PC-9 (cell line): ENCODE measurements at regions not wholly inside any gene's neighbourhood (a gene's known extent, or its start where the extent isn't known, plus 50 kb on each side); places are given as distances from the start of the nearest gene placed in this dataset.

Experiments used
- BruUV-seq: library from RNA; stranded (reverse); fragments of 400-500 nt; replicated peaks from 2 replicates; lab custom pipeline; 2021; lab: Mats Ljungman, UMichigan
- CTCF ChIA-PET: fragments of 300-600 bp; sonication (Branson Sonifier 250); formaldehyde crosslinking; loops from one replicate; lab custom pipeline; 2022; ENCODE audit warnings: antibody characterized with exemption; lab: Charles Lee
- POLR2A ChIA-PET: fragments of 300-600 bp; sonication (Branson Sonifier 250); formaldehyde crosslinking; loops from one replicate; lab custom pipeline; 2022; ENCODE audit warnings: antibody characterized with exemption; ENCODE audit not compliant: unreplicated experiment; lab: Charles Lee
- DNase-seq, 2 experiments: peaks; one replicate each; pipeline versions ENCODE4 v3.0.0 to v3.0.0-alpha.2; 2015 to 2022; ENCODE audit warnings: mixed read lengths in 1 of 2
- H2AFZ ChIP-seq: fragments of 200-600 bp; sonication (generic); 2 replicates; pipeline ENCODE4 v1.8.1; 2017; ENCODE audit warnings: antibody characterized with exemption
- H3F3A ChIP-seq: fragments of 200-600 bp; sonication (generic); 2 replicates; pipeline ENCODE4 v1.8.1; 2017; ENCODE audit warnings: antibody characterized with exemption, mild to moderate bottlenecking, low read depth; ENCODE audit not compliant: insufficient read depth
- H3K27ac ChIP-seq: fragments of 200-600 bp; sonication (generic); 2 replicates; pipeline ENCODE4 v1.6.1; 2016; ENCODE audit warnings: mixed run types
- H3K27me3 ChIP-seq: fragments of 200-600 bp; sonication (generic); 2 replicates; pipeline ENCODE4 v1.6.1; 2016; ENCODE audit warnings: low read depth, mixed run types; ENCODE audit not compliant: insufficient read depth
- H3K36me3 ChIP-seq: fragments of 200-600 bp; sonication (generic); 2 replicates; pipeline ENCODE4 v1.6.1; 2016; ENCODE audit warnings: low read depth, mixed run types
- H3K4me1 ChIP-seq: fragments of 200-600 bp; sonication (generic); replicated peaks from 2 replicates; pipeline ENCODE4 v1.6.1; 2016; ENCODE audit warnings: mixed run types; ENCODE audit not compliant: insufficient read depth
- H3K4me2 ChIP-seq: fragments of 200-600 bp; sonication (generic); 2 replicates; pipeline ENCODE4 v1.6.1; 2017; ENCODE audit warnings: mixed run types
- H3K4me3 ChIP-seq: fragments of 200-600 bp; sonication (generic); 2 replicates; pipeline ENCODE4 v1.6.1; 2016; ENCODE audit warnings: mixed run types
- H3K79me2 ChIP-seq: fragments of 200-600 bp; sonication (generic); 2 replicates; pipeline ENCODE4 v1.6.1; 2017; ENCODE audit warnings: low read depth, mixed run types
- H3K9me2 ChIP-seq: fragments of 200-600 bp; sonication (generic); 2 replicates; pipeline ENCODE4 v1.8.1; 2017; ENCODE audit warnings: mild to moderate bottlenecking; ENCODE audit not compliant: insufficient read depth
- H3K9me3 ChIP-seq: fragments of 200-600 bp; sonication (generic); 2 replicates; pipeline ENCODE4 v1.8.1; 2016; ENCODE audit warnings: low read depth; ENCODE audit not compliant: insufficient read depth
- H4K20me1 ChIP-seq: fragments of 200-600 bp; sonication (generic); 2 replicates; pipeline ENCODE4 v1.8.1; 2017; ENCODE audit not compliant: insufficient read depth
- EZH2 ChIP-seq: fragments of 200-600 bp; sonication (generic); IDR thresholded peaks from 2 replicates; pipeline ENCODE4 v1.8.0; 2017; ENCODE audit warnings: antibody characterized with exemption, low read depth
- intact Hi-C: fragments of 100-400 bp; cut with micrococcal nuclease; formaldehyde crosslinking; loops from one replicate; pipeline ENCODE4 v1.10.0; 2022; ENCODE audit not compliant: unreplicated experiment
- TF ChIP-seq, protein P1 (sequence below): fragments of 200-600 bp; sonication (generic); conservative IDR thresholded peaks from 2 replicates; pipeline ENCODE4 v1.6.1; 2017; ENCODE audit warnings: mixed run types, antibody characterized with exemption, mild to moderate bottlenecking, moderate library complexity

DNA sequence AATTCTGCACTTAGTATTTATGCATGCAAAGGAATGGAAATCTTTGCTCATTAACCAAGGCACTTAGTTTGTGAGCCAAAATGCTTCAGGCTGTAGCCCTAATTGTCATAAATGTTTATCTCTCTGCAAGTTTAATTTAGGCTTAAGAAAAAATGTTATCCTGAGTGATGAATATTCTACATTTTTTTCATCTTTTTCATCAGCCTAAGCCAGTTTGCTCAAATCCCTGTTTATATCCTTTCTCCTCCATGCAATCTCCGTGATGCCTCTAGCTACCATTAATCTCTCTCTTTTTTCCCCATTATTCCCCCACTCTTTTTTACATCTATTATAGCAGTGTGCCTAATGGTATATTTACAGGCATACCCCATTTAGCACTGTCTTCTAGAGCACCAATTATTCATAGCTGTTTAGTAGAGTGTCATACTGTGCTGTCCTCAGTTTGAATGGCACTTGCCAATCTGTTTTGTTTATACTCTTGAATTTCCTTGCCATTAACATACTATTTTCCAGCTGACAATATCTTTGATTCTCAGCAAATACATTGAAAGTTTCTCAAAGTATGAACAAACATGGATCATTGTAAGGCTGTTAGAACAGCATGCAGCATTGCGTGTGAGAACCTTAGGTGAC lies 1457.0 kb downstream of the MAT2B start:
- Histone ChIP-seq H3K9me3 (peaks cover 3% of the 10 kb centered on the region; the same call in 1 of the 2 replicates), H3K9me2 (no peaks in the 10 kb centered on the region), H4K20me1 (no peaks in the 10 kb centered on the region), H3F3A (no peaks in the 10 kb centered on the region), H3K4me2 (no peak overlapping the region), H2AFZ (no peak overlapping the region), H3K79me2 (no peaks in the 10 kb centered on the region), H3K36me3 (no peaks in the 10 kb centered on the region), H3K27ac (no peak overlapping the region), H3K27me3 (no peaks in the 10 kb centered on the region), H3K4me3 (no peak overlapping the region), H3K4me1 (no peaks in the 10 kb centered on the region)
- no TSS peak for BruUV-seq
- no peak for DNase-seq
- CTCF ChIA-PET = no interaction called here
- POLR2A ChIA-PET = no interaction called here
- no peak for TF ChIP-seq EZH2
- TF ChIP-seq, protein P1, sequence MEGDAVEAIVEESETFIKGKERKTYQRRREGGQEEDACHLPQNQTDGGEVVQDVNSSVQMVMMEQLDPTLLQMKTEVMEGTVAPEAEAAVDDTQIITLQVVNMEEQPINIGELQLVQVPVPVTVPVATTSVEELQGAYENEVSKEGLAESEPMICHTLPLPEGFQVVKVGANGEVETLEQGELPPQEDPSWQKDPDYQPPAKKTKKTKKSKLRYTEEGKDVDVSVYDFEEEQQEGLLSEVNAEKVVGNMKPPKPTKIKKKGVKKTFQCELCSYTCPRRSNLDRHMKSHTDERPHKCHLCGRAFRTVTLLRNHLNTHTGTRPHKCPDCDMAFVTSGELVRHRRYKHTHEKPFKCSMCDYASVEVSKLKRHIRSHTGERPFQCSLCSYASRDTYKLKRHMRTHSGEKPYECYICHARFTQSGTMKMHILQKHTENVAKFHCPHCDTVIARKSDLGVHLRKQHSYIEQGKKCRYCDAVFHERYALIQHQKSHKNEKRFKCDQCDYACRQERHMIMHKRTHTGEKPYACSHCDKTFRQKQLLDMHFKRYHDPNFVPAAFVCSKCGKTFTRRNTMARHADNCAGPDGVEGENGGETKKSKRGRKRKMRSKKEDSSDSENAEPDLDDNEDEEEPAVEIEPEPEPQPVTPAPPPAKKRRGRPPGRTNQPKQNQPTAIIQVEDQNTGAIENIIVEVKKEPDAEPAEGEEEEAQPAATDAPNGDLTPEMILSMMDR = no peak
- intact Hi-C loops = no loop called here

DNA sequence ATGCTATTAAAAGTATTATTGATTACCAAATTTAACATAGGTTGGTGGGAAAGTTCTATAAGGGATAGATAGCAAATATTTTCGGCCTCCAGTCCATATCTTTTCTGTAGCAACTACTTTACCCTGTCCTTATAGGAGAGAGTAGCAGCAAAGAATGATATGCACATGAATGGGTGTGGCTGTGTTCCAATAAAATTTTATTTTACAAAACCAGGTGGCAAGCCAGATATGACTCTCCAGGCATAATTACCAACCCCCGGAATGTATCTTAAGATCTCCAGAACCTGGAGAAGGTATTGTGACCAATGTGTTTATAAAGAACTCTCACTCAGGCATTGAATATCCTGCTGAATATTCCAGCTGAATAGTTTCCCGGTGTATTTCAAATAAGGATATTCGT lies 1461.2 kb downstream of the MAT2B start:
- intact Hi-C loops = no loop called here
- H3F3A ChIP-seq = no peaks in the 10 kb centered on the region
- H3K27me3 ChIP-seq = no peaks in the 10 kb centered on the region
- no peak overlapping the region for H3K27ac ChIP-seq
- no peak overlapping the region for H3K4me3 ChIP-seq
- TF ChIP-seq EZH2 = no peak
- TF ChIP-seq, protein P1 = no peak
- H3K9me3 ChIP-seq = no peaks in the 10 kb centered on the region
- H4K20me1 ChIP-seq = no peaks in the 10 kb centered on the region
- H3K9me2 ChIP-seq = no peaks in the 10 kb centered on the region
- H3K36me3 ChIP-seq = no peaks in the 10 kb centered on the region
- H3K79me2 ChIP-seq = no peaks in the 10 kb centered on the region
- CTCF ChIA-PET = no interaction called here
- BruUV-seq = no TSS peak
- no peak overlapping the region for H3K4me2 ChIP-seq
- H2AFZ ChIP-seq = no peak overlapping the region
- POLR2A ChIA-PET = no interaction called here
- no peak for DNase-seq
- no peaks in the 10 kb centered on the region for H3K4me1 ChIP-seq

DNA sequence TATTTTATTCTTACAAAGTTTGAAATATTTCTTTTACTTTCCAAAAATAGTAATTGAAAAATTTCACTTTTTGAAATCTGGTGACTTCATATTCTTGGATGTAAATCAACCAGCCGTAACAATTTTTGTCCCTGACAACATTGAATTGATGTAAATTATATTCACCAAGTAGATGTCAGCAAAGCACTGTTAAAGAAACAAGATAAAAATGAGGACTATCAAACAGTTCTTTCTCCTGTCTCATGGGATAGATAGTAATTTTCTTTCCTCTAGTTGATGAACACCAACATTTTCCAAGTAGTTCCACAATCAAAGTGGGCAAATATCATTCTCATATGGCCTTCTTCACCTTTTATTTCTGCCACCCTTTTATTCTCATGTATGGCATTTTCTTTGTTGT lies 1461.9 kb downstream of the MAT2B start:
- no peaks in the 10 kb centered on the region for H3K79me2 ChIP-seq
- no peaks in the 10 kb centered on the region for H3K36me3 ChIP-seq
- no peaks in the 10 kb centered on the region for H3K4me1 ChIP-seq
- no peaks in the 10 kb centered on the region for H3F3A ChIP-seq
- DNase-seq = no peak
- no peaks in the 10 kb centered on the region for H3K9me3 ChIP-seq
- H3K4me3 ChIP-seq = no peak overlapping the region
- BruUV-seq = no TSS peak
- no peaks in the 10 kb centered on the region for H3K9me2 ChIP-seq
- intact Hi-C loops = no loop called here
- TF ChIP-seq, protein P1 = no peak
- no peak for TF ChIP-seq EZH2
- H3K27ac ChIP-seq = no peak overlapping the region
- no peak overlapping the region for H2AFZ ChIP-seq
- ChIA-PET CTCF (no interaction called here), POLR2A (no interaction called here)
- H4K20me1 ChIP-seq = no peaks in the 10 kb centered on the region
- no peak overlapping the region for H3K4me2 ChIP-seq
- no peaks in the 10 kb centered on the region for H3K27me3 ChIP-seq
